GM19397 (cell line): ENCODE measurements at regions not wholly inside any gene's neighbourhood (a gene's known extent, or its start where the extent isn't known, plus 50 kb on each side); places are given as distances from the start of the nearest gene placed in this dataset.
A peak's percentile ranks its signal among the peaks of the same experiment; 100 is the strongest.

Experiments
- ATAC-seq: cut with Tn5 transposase; IDR thresholded peaks from one replicate; pipeline ENCODE4 v1.9.1; 2021; ENCODE audit warnings: mild to moderate bottlenecking, moderate library complexity; ENCODE audit not compliant: unreplicated experiment

DNA sequence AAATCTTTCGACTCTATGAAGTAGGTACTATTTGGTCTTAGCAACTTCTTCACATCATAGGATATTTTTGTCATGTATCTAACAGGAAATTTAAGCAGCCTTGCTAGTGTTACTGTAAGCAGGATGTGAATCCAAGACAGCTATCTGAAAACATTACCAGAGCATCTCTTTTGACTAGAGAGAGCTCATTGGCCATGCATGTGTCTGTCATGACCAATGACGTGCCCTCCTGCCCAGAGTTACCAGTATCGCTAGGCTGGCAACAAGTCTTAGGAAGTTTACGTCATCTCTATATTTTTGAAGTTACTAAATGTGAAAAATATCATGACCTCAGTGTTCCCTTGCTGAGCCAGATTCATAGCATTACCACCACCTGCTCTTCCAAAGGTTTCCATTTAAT is 130.9 kb upstream of the TP63 start:
- ATAC-seq = no peak

DNA sequence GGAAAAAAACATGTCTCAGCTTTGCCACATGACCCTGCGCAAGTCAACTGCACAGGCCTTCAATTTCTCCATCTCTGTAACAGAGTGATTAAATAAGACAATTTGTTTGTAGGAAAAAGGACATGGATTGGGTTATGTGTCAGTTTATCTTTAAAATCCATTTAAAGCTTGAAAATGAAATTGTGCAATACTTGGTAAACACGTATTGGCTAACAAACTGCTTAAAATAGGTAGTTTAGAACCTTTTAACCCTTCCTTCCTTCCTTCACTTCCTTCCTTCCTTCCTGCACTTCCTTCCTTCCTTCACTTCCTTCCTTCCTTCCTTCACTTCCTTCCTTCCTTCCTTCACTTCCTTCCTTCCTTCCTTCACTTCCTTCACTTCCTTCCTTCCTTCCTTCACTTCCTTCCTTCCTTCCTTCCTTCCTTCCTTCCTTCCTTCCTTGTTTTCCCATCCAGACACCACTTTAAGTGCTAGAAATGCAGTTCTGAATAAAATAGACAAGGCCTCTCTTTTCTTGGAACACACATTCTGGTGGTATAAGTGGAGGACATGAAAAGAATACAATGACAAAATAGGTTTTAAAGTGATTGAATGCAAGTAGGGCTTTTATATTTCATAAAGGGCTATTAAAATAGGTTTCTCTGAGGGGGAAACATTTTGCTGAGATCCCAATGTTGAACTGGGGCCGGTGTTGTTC is 130.2 kb upstream of the TP63 start:
- no peak for ATAC-seq

DNA sequence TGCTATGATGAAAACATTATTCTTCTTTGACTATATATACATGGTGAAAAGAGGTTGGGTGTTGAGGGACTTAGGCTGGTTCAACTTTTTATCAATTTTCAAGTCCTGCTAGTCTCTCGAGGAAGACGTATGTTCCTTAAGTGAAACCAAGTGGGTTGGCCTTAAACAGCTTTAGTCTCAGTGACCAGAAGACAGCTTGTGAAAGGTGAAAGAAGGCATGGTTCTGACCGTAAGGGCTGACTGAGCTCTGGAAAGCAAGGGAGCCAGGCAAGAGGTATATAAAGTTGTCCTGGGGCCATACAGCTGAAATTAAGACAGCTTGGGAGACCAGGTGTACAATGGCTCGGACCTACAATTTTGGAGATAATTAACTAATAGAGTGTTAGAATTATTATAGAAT is 128.9 kb upstream of the TP63 start:
- no peak for ATAC-seq

DNA sequence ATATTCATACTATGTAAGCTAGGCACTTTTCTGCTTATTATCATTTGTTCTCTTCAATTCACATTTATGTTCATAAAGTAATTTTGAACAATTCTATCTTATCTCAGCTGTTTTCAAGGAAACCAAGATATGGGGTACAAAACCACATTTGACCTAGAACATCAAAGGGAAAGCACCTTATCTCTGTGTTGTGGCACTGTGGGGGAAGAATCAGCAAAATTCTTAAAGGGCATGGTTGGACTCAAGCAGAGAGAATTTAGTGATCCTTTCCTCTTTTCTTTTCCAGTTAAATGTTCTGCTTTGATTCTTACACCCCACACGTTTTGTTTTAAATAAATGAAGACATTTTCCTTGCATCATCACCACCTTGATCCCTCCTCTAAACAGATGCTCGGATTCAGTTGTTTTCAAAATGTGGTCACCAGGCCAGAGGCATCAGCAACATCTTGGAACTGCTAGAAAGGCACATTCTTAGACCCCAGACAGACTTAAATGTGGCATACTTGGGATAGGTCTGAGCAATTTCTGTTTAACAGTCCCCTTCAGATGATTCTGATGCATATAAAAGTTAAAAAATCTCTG is 128.4 kb upstream of the TP63 start:
- no peak for ATAC-seq

DNA sequence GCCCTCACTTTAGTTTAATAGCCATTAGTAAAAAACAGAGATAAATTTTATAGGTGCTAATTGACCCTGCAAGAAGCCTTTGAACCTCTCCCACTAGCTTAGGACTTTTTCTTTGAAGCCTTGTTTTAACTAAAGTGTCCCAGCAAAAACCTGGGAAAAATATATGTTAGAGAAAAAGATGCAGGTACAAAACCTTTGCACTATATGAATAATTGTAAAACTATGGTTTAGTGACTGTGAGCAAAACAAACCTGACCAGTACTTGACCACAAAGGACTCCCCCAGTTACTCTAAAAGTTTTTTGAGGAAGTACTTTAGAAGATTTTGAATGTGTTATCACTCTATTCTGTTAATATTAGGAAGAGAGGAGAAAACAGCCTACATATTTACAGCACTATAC is 123.3 kb upstream of the TP63 start:
- ATAC-seq = peak; percentile 51

DNA sequence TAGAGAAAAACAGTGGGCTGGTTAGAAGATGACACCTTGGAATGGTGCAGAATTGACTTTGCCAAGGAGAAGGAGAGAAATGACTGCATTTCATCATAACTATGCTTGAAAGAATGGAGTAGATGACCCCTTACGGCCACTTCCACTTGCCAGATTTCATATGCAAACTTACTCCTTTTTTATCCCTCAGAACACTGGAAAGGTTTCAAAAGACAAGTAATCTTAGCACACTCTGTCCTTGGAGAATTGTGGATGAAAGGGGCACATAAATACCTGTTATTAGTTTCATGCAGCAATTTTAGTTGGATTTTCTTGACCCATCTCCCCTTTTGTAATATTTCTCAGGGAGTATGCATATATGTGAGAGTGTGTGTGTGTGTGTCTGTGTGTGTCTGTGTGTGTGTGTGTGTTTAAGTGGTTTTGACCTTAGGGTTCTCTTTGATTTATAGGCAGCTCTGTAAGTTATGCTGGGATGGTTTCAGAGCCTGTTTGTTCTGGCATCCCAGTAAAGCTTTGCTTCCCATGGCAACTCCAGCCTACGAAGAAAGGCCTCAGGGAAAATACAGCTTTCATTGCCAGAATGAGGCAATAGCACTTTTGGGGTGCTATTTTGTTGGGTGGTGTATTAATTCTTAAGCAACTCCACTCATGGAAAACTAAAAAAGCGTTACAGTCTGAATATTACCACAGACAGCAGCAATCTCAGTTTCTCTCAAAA is 122.2 kb upstream of the TP63 start:
- ATAC-seq = no peak

DNA sequence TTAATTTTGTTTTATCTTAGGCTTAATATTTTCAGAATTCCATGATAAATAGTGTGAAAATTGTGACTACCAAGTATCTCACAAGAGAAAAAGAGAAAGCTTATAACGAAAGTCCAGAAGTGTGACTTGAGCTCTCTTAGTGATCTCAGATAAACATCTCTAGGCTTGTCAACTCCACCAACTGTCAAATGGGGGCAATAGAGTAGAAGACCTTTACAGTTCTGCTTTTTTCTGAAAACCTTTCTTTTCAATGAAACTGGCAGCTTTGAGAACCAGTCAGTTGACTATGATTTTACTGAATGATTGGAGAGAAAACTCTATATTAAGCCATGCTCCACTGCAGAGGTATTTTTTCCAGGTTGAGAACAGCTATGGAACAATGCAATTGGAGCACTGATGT is 119.2 kb upstream of the TP63 start:
- ATAC-seq = peak; percentile 59

DNA sequence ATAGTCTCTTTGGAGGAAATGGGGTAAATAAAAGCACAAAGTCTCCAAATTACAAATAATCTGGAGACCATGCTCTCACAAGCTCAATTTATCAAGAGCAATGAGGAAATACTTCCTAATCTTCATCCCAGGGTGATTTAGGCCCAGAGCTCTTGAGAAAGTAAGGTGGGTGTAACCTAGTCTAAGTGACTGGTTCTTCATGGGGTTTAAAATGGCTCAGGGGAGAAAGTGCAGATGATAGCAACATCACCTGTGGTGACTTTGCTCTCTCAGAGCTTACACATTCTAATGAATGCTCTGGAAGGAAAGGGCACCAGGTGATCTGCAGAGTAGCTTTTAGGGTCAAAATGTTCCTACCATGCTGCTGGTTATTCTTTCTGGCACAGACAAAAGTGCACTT is 118.4 kb upstream of the TP63 start:
- no peak for ATAC-seq

DNA sequence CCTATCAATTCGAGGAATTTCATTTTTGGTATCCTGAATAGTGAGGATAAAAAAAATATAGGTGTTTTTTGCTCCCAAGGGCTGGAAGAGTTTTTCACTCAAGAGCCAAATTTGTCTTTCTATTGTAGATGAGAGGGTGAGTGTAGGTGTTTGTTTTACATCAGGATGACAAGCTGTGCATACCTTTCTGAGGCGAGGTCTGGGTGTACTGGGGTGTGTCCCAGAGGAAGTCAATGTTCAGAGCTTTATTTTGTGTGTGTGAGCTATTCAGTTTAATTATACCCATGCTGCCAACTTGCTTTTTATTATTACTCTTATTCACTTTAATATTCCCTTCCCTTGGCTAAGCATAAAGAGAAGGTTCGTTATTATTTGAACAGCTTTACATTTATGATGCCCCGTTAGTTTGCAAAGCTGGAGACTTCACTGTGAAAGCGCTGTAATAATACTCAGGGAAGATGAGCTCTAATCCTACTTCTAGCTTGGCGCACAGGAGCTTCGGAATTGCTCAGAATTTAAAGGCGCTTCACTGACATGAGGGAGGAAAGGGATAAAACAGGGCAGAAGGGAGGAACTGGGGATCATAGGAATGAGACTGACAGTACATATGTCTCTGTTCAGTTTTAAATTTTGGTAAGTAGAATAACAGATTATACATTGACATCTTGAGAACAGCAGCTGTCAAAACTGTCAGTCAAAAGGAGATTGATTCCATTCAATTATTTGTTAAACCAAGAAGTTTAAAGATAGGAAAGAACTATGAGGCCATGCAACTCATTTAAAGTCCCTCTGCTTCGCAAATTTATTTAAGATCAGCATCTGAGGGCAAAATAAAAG is 117.7 kb upstream of the TP63 start:
- no peak for ATAC-seq

DNA sequence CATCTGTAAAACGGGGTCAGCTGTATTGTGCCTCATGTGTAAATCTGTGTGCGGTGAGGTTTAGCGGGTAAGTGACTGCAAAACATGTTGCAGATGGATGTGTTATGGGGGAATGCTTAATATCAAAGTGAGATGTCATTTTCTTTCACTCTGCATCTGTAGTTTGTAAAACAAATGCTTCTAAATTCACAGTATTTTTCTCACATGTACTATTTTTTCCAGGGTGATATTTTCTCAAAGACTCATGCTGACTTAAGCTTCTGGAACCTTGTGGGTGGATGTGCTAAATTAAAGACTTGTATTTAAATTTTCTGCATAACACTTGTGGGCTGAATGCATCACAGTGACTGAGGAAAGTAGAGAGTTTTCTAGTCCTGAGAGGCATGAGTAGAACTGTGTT is 115.2 kb upstream of the TP63 start:
- no peak for ATAC-seq

DNA sequence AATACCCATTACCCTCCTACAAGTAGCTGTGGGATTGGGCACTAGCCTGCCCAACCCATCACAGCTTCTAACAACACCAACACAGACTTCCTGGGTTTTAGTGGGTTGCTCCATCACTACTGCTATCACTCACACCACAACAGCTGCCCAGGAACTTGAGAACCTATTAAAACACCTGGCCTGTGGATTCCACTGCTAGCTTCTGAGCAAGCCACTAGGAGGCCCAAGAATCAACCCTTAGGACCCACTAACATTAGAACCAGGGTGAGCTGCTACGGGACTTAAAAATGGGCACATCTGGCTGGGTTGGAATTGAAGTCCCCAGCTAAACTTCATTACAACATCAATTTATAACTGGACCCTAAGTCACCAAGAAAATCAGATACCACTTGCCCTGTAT is 113.2 kb upstream of the TP63 start:
- ATAC-seq = no peak

DNA sequence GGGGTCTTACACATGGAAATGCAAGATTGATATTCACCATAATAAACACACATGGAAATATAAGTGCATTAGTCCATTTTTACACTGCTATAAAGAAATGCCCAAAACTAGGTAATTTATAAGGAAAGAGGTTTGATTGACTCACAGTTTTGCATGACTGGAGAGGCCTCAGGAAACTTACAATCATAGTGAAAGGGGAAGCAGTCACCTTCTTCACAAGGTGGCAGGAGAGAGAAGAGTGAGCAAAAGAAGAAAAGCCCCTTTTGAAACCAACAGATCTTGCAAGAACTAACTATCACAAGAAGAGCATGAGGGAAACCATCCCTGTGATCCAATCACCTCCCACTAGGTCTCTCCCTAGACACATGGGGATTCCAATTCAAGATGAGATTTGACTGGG is 111.7 kb upstream of the TP63 start:
- ATAC-seq = no peak

DNA sequence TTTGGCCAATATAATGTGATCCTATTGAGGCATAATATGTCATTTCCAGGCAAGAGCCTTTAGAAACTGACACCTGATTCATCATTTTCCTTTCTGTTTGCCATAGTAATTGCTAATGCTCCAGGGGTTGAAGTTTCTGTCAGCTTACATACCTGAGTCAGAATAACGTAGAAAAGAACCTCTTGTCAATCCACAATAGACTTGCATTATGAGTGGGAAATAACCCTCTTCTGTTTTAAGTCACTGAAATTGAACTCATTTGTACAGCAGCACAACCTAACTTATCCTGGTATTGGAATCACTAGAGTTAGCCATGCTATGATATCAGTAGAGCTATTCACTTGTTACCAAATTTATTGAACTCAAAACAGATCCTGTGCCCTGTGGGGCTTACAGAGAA is 101.7 kb upstream of the TP63 start:
- ATAC-seq = peak; percentile 59

DNA sequence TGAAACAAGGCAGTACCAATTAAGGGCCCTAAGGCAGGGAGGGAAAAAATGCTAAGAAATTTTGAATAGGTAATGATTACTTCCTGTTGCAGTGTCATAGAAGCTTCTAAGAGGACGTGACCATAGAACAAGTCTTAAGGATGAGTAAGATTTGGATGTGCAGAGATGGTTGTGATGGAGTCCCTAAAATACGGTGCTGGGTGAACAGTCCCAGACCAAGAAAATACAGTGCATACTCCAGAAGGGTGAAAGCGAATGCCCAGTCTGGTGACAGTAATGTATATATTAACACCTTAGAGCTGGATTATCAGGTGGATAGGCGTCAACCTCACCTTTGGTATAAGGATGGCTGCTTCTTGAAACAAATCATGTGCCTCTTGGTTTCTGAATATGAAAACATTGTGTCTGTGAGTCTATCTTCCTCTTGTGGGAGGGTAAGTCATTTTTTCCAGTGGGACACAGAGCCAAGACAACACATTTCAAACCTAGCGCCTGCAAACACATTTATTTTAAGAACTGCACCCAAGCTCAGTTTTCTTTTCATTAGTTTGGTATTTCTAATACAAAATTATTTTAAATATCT is 101.2 kb upstream of the TP63 start:
- peak; percentile 35 for ATAC-seq

DNA sequence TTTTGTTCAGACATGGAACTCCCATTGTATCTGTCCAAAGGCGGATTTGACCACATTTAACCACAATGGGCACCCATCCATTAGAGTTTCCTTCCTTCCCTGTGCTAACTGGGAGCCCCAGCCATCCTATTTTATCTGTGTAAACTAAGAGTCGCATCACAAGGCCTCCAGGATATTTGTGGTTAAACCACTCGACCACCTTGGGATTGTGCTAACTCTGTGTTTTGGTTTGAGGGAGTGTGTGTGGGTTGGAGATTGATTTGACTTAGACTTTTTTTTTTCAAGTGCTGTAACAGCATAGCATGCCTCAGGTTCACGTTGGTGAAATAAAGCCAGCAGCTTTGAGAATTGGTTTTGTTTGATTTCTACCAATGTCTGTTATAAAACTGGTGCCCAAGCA is 100.4 kb upstream of the TP63 start:
- no peak for ATAC-seq

DNA sequence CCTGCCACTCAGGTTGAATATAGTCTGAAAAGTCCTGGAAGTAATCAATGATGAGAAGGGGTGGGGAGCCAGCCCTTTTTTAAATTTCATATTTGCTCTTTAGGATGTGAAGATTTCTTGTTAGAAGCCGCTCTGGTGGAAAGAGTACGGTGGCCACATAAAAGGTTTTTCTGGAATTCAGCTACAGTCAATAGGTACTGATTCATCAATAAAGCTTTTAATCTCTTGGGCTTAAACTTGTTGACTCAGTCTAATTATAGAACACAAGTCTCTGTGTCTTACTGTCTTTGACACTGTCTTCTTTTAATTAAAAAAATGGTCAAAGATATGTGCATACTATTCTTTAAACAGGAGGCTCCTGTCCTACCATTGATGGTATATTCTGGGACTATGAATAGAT is 99.9 kb upstream of the TP63 start:
- ATAC-seq = no peak

DNA sequence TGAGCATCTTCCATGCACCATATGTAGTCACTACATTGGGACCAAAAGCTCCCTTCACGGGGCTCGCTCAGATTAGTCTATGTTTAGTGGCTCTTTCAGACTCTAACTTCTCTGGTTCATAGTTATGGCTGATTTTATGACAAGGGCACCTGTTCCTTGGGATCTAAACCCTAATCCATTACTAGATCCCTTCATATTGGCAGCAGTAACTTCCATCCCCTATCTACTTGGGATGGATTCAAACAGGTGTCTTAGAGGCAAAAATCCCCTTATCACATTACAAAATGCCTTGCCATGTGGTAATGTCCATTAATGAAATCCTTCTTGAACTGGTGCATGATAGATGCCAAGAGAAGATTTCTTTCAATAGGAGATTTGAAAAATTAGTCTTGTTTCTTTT is 96.7 kb upstream of the TP63 start:
- ATAC-seq = no peak

DNA sequence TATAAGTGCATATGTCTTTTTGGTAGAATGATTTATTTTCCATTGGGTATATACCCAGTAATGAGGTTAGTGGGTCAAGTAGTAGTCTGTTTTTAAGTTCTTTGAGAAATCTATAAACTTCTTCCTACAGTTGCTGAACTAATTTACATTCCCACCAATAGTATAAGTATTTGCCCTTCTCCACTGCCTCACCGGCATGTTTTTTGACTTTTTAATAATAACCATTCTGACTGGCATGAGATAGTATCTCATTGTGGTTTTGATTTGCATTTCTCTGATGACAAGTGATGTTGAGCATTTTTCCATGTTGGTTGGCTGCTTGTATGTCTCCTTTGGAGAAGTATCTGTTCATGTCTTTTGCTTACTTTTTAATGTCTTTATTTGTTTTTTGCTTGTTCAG is 94.1 kb upstream of the TP63 start:
- ATAC-seq = no peak

DNA sequence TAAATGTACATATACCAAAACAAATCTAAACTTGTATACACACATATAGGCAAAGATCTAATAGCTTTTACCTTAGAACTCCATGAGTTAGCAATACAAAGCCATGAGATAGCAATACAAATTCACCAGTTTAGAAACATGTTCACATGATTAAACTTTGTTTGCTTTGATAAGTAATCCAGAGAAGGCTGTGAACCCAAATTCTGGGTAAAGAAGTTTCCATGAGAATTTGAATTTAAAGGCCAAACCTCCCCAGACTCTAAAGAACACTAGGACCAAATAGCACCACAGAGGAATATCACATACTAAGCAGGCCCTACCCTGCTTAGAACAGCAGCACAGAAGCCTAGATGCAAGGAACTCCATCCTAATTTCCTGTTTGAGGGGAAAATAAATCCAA is 83.7 kb upstream of the TP63 start:
- ATAC-seq = no peak

DNA sequence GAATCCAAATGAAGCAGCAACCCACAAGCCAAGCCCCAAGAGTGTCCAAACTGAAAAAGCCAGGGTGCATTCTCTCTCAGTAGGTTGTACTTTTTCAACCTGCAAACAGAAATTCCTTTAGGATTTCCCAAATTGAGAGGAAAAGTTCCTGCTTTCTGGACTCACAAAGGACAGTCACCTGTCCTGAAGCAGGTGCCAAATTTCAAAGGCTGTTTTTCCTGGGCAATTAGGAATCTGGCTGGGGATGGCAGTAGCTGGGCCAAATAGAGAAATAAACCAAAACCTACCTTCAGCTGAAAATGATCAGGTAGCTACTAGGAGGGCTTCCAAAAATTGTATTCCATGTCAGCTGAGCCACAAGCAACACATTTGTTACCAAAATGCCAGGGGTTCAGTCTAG is 83.1 kb upstream of the TP63 start:
- ATAC-seq = no peak

DNA sequence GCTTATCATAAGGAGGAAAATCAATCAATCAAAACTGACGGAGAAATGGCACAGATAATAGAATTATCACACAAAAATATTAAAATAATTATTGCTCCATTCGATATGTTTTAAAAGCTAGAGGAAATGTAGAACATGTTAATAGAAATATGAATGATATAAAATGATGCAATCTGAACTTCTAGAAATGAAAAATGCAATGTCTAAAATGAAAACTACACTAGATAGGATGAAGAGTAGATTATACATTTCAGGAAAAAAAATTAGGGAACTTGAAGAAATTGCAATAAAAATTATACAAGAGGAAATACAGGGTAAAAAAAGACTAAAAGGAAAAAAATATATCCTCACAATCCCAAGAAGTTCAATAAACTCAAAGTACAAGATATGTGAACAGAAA is 80.2 kb upstream of the TP63 start:
- ATAC-seq = no peak
